ENCODE measurements at regions not wholly inside any gene's neighbourhood (a gene's known extent, or its start where the extent isn't known, plus 50 kb on each side); places are given as distances from the start of the nearest gene placed in this dataset.
"Not testable (repeated sequence)": the region's sequence is repeated elsewhere in the genome, so short reads cannot be mapped to it uniquely, and the experiment has no call there.

DNA sequence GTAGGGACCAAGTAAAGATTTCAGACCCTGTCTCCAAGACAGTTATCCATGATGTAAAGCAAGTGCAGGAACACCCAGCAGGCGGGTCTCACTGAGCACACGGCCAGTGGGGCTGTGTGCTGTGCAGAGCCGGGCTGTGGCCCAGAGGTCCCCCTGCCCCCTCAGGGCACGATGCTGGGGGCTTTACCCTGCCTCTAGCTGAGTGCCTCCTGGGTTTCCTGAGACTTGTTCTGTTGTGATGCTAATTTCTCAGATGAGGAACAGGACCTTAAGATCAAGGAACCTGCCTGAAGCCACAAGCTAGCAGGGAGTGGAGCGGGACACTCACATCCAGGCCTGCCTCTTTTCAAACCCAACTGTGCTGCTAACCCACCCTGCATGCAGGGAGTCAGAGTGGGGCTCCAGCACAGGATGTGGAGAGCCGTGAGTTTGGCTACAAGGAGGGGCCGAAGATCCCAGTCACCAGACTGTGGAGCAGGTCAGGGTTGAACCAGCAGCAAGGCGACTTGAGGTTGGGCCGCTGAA lies 76.1 kb upstream of the LYZL2 start:
- no peak for TF ChIP-seq POLR2A (IDR thresholded peaks at IDR 0.05)
- TF ChIP-seq CTCF (IDR thresholded peaks at IDR 0.05), result no peak
- intact Hi-C loops (cut with DNase I), result no loop called here
- Histone ChIP-seq H3K9me3 (no peaks in the 10 kb centered on the region), H3K4me1 (no peaks in the 10 kb centered on the region), H3K36me3 (no peaks in the 10 kb centered on the region), H3K27ac (no peak overlapping the region), H3K4me3 (no peak overlapping the region), H3K27me3 (no peaks in the 10 kb centered on the region)
- peak in 3 of 4 donors; percentile 11 to 31 (median 26) for ATAC-seq
- DNase-seq, result no peak
- 28% methylated on average over 2 of the region's 9 CpGs for WGBS (ENCODE audit: insufficient coverage, low coverage, low lambda C conversion rate, missing lambda C conversion rate)

DNA sequence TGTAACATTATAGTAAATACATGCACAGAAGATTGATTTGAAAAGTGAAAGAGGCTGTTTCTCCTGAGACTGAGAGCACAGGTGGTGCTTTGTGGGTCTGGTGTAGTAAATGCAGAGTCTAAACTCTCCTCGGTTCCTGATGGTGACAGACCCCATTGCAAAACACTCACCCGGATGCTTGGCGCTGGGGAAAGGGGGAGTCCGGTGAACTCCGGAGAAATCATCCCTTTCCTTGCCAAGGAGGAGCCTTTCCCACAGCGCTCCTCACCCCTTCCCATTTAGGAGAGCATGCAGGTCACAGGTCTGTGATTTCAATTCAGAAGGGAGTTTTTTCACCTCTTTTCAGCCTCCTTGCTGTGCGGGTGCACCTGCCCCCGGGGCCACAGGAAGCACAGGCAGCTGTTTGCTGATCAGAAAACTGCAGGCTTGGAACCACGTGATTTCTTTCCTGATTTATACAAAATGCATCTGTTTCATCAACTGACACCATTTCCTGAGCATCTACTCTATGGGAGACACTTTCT lies 75.6 kb upstream of the LYZL2 start:
- no peaks in the 10 kb centered on the region for H3K27me3 ChIP-seq
- TF ChIP-seq CTCF (IDR thresholded peaks at IDR 0.05) (no peak), POLR2A (IDR thresholded peaks at IDR 0.05) (no peak)
- no peak overlapping the region for H3K27ac ChIP-seq
- H3K36me3 ChIP-seq, result no peaks in the 10 kb centered on the region
- no peaks in the 10 kb centered on the region for H3K4me1 ChIP-seq
- no peaks in the 10 kb centered on the region for H3K9me3 ChIP-seq
- intact Hi-C loops (cut with DNase I), result no loop called here
- DNase-seq, result no peak
- peak in 2 of 4 donors; percentile 14 to 38 for ATAC-seq
- no peak overlapping the region for H3K4me3 ChIP-seq
- WGBS (ENCODE audit: insufficient coverage, low coverage, low lambda C conversion rate, missing lambda C conversion rate), result 23% methylated on average over 7 of the region's 9 CpGs

- H3K4me3 ChIP-seq; H3K27me3 ChIP-seq; ATAC-seq; intact Hi-C loops (cut with DNase I); H3K9me3 ChIP-seq; H3K4me1 ChIP-seq; DNase-seq; H3K27ac ChIP-seq; H3K36me3 ChIP-seq: not testable (repeated sequence)
- 43% methylated on average over 3 of the region's 14 CpGs for WGBS (ENCODE audit: insufficient coverage, low coverage, low lambda C conversion rate, missing lambda C conversion rate)
Observed at GRCh38 chr10:30704601-30705100, 75.1 kb upstream of the LYZL2 start.

- ATAC-seq (peak in 1 of 4 donors; percentile 21), DNase-seq (no peak)
- Histone ChIP-seq H3K4me3 (no peak overlapping the region), H3K27ac (no peak overlapping the region), H3K27me3 (no peaks in the 10 kb centered on the region), H3K4me1 (no peaks in the 10 kb centered on the region), H3K9me3 (no peaks in the 10 kb centered on the region), H3K36me3 (no peaks in the 10 kb centered on the region)
- intact Hi-C loops (cut with DNase I), result no loop called here
- 0% methylated on average over 2 of the region's 11 CpGs for WGBS (ENCODE audit: insufficient coverage, low coverage, low lambda C conversion rate, missing lambda C conversion rate)
- TF ChIP-seq POLR2A (IDR thresholded peaks at IDR 0.05) (no peak), CTCF (IDR thresholded peaks at IDR 0.05) (no peak)
Observed at GRCh38 chr10:30704026-30704600, 74.6 kb upstream of the LYZL2 start.

GRCh38 chr10:30703446-30703845 lies 73.9 kb upstream of the LYZL2 start:
- H3K4me1 ChIP-seq; H3K27ac ChIP-seq; intact Hi-C loops (cut with DNase I); ATAC-seq; H3K36me3 ChIP-seq; H3K9me3 ChIP-seq; H3K27me3 ChIP-seq; DNase-seq; H3K4me3 ChIP-seq: not testable (repeated sequence)
- 69% methylated on average over 7 of the region's 7 CpGs for WGBS (ENCODE audit: insufficient coverage, low coverage, low lambda C conversion rate, missing lambda C conversion rate)
